Testis (tissue), 2 donors: ENCODE measurements at regions not wholly inside any gene's neighbourhood (a gene's known extent, or its start where the extent isn't known, plus 50 kb on each side); places are given as distances from the start of the nearest gene placed in this dataset.
A peak's percentile ranks its signal among the peaks of the same experiment; 100 is the strongest.

Source experiments
- DNase-seq: peaks from one replicate; pipeline ENCODE4 v3.0.0-alpha.2; 2019
- H3K27ac ChIP-seq, 2 donors: fragments of 200-600 bp; sonication (generic); one replicate each; pipeline ENCODE4 v1.5.1; 2019
- H3K27me3 ChIP-seq: fragments of 200-600 bp; sonication (generic); one replicate; pipeline ENCODE4 v1.5.1; 2019
- H3K36me3 ChIP-seq: fragments of 200-600 bp; sonication (generic); one replicate; pipeline ENCODE4 v1.5.1; 2017; ENCODE audit warnings: low read depth; ENCODE audit errors: missing control alignments
- H3K4me1 ChIP-seq: fragments of 200-600 bp; sonication (generic); one replicate; pipeline ENCODE4 v1.5.1; 2019
- H3K4me3 ChIP-seq, 2 donors: fragments of 200-600 bp; sonication (generic); one replicate each; pipeline ENCODE4 v1.5.1; 2017 to 2019
- H3K9me3 ChIP-seq: fragments of 200-600 bp; sonication (generic); one replicate; pipeline ENCODE4 v1.5.1; 2017
- POLR2A ChIP-seq: fragments of 450-650 bp; IDR thresholded peaks from one replicate; pipeline ENCODE4 v1.6.1; 2017; ENCODE audit warnings: antibody characterized with exemption, mild to moderate bottlenecking, moderate library complexity
- WGBS, 2 donors: methylation state at CpG; one replicate each; pipeline ENCODE4 v1.1.5; 2018; 5-methylcytosine and 5-hydroxymethylcytosine counted together
- intact Hi-C: fragments of 100-400 bp; cut with DNase I; formaldehyde crosslinking; loops from one replicate; pipeline ENCODE4 v1.15.1; 2023; ENCODE audit warnings: low total_unique reads
- TF ChIP-seq, protein P1 (sequence below), 3 experiments: fragments of 450-650 bp in 2 of 3; fragments of 200-600 bp in 1 of 3; sonication (generic) in 1 of 3; IDR thresholded peaks; one replicate each; pipeline ENCODE4 v1.5.1; 2016 to 2019; ENCODE audit warnings: antibody characterized with exemption in 3 of 3, mild to moderate bottlenecking in 2 of 3, moderate library complexity in 1 of 3

DNA sequence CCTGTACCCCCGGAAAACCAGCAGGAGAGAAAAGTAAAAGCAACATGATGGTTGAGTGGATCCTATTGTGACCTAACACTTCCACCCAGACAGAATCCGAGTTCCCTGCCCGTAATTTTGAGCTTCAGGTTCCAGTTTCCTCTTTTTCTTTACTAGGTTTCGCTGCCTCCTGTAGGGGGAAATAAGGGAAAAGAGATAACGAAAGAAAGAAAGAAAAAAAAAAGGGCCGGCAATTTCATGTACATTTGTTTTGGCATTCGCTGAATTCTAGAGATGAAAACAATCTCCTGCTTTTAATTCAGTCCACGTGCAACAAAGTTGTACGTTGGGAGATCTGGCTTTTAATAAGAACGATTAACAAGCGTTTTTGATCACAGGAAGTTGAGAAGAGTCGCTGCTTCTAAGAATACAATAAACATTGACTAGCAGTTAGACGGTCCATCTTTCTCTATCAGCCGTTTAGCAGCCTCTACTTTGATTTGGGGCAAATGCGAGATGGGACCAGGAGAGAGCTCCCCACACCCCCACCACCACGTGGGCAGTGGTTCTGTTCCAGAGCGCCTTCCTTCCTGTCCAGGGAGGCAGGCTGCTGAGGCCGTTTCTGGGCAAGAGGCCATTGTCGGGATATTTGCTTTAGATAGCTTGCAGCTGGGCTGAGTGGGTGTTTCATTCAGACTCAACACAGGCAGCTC lies 155.9 kb upstream of the RUNX1 start:
- H3K36me3 ChIP-seq: no peaks in the 10 kb centered on the region
- WGBS, 2 donors: 17 to 23% methylated on average over 19 of the region's 19 CpGs
- intact Hi-C loops: no loop called here
- H3K4me3 ChIP-seq: peak overlapping the region in 1 of 2 donors; percentile 18
- no peaks in the 10 kb centered on the region for H3K9me3 ChIP-seq
- H3K27ac ChIP-seq: peak overlapping the region; percentile 4 to 42
- TF ChIP-seq, protein P1, sequence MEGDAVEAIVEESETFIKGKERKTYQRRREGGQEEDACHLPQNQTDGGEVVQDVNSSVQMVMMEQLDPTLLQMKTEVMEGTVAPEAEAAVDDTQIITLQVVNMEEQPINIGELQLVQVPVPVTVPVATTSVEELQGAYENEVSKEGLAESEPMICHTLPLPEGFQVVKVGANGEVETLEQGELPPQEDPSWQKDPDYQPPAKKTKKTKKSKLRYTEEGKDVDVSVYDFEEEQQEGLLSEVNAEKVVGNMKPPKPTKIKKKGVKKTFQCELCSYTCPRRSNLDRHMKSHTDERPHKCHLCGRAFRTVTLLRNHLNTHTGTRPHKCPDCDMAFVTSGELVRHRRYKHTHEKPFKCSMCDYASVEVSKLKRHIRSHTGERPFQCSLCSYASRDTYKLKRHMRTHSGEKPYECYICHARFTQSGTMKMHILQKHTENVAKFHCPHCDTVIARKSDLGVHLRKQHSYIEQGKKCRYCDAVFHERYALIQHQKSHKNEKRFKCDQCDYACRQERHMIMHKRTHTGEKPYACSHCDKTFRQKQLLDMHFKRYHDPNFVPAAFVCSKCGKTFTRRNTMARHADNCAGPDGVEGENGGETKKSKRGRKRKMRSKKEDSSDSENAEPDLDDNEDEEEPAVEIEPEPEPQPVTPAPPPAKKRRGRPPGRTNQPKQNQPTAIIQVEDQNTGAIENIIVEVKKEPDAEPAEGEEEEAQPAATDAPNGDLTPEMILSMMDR (IDR thresholded peaks at IDR 0.05): no peak
- DNase-seq: peak; percentile 75
- peaks cover 10% of the 10 kb centered on the region for H3K4me1 ChIP-seq
- no peaks in the 10 kb centered on the region for H3K27me3 ChIP-seq

DNA sequence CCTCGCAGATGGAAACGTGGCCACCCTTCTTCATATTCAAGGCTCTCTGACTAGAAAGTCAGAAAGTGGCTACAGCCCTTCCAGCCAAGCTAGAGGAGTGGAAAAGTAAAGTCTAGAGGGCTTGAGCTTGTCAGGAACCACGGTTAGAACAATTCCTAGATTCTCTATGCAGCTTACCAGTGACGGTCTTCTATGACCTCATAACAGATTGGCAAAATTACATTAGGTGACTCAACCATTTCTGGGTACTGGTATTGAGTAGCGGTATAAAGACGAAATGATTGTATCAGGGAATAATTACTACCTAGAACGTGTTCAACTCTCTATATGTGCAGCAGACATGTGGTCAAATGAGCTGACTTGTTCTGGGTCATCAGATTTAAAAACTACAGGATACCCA lies 155.0 kb upstream of the RUNX1 start:
- no peak for DNase-seq
- intact Hi-C loops: no loop called here
- no peak overlapping the region for H3K4me3 ChIP-seq
- H3K27ac ChIP-seq: no peak overlapping the region
- H3K9me3 ChIP-seq: no peaks in the 10 kb centered on the region
- H3K4me1 ChIP-seq: peaks cover 10% of the 10 kb centered on the region
- H3K27me3 ChIP-seq: no peaks in the 10 kb centered on the region
- WGBS, 2 donors: 90 to 91% methylated on average over 7 of the region's 7 CpGs
- no peak for TF ChIP-seq POLR2A
- TF ChIP-seq, protein P1 (IDR thresholded peaks at IDR 0.05): no peak
- no peaks in the 10 kb centered on the region for H3K36me3 ChIP-seq

DNA sequence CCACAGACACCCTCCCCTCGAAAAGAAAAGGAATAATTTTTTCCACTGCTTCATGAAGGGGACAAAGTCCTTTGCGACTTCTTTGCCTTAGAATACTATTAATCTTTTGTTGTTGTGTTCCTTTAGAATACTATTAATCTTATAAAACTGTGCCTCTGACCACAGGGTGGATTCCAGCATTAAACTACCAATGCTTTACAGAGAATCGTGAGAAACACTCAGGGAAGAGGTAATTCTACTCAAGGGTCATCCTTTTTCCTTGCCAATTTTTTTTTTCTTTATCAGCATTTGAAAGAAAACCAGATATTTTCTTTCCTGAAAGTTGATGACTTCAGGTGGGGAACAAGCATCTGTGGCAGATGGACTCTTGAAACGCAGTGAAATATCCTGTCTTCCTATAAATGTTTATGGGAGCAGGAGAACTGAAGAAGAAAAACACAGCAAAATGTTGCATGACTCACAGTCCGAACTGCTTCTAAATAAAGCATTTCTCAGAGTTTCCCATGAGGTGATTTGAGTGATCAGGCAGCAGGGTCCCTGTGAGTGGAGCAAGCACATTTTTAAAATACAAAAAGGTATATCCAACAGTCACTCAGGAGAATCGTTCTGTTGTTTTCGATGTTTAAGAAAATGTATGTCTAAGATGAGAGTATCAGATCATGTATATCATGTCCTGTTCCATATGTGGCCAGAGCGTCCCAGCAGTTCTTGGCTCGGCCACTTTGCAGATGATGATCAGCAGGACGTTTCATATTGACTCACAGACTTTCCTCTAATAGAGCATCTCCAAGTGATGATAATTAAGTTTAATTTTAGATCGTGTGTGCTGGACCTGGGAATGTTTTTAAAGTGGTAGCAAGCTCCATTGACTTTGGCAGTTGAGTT lies 154.2 kb upstream of the RUNX1 start:
- Histone ChIP-seq H3K27me3 (no peaks in the 10 kb centered on the region), H3K4me1 (peaks cover 10% of the 10 kb centered on the region), H3K27ac (no peak overlapping the region), H3K9me3 (no peaks in the 10 kb centered on the region), H3K4me3 (no peak overlapping the region), H3K36me3 (no peaks in the 10 kb centered on the region)
- intact Hi-C loops: no loop called here
- WGBS, 2 donors: 66 to 69% methylated on average over 11 of the region's 11 CpGs
- DNase-seq: no peak
- TF ChIP-seq POLR2A: no peak
- TF ChIP-seq, protein P1 (IDR thresholded peaks at IDR 0.05): no peak

DNA sequence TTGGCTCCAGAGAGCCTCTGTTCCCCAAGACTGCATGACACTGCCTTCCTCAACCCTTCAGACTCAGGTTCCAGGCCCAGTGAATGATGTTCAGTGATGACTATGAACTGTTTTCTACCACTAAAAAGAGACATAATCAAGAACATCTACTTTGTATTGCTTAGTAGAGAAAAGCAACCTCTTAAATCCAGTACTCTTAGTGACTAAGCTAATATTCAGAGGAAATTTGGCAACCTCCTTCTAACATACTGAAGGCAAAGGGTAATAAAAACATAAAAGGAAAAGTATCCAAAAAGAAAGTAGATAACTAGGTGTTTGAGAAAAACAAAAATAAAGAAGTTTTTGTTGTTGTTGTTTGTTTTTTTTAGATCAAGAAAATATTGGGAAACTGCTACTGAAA lies 153.3 kb upstream of the RUNX1 start:
- Histone ChIP-seq H3K9me3 (no peaks in the 10 kb centered on the region), H3K4me1 (peaks cover 10% of the 10 kb centered on the region), H3K27ac (no peak overlapping the region), H3K4me3 (no peak overlapping the region), H3K36me3 (no peaks in the 10 kb centered on the region), H3K27me3 (no peaks in the 10 kb centered on the region)
- DNase-seq: no peak
- TF ChIP-seq POLR2A: no peak
- TF ChIP-seq, protein P1 (IDR thresholded peaks at IDR 0.05): no peak
- intact Hi-C loops: no loop called here
